ENCODE measurements at regions not wholly inside any gene's neighbourhood (a gene's known extent, or its start where the extent isn't known, plus 50 kb on each side); places are given as distances from the start of the nearest gene placed in this dataset.

- no peak for DNase-seq (ENCODE audit: low read depth)
- no peak for TF ChIP-seq CTCF (conservative IDR thresholded peaks at IDR 0.05; ENCODE audit: low read depth, low read length)
- no peak overlapping the region for H3K4me3 ChIP-seq (ENCODE audit: low read length)
Observed at GRCh38 chr2:9782197-9782719, 61.0 kb upstream of the TAF1B start.

DNA sequence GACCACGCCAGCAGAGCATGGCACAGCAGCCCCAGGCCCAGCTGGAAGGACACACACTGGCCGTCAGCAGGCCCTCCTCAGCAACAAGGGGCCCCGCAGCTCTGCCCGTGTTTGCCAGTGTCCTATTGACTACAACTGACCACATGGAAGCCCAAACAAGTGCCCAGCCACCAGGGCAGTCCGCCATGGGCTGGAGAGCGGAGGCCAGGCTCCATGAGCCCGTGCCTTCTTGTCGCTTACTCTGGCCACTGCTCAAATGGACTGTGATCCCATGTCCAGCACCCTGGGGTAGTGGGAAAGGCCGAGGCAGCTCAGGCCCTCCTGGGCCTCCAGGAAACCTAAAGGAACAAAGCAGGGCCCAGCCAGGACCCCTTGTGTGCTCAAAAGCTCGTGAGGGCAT, 53.9 kb upstream of the TAF1B start:
- no peak for TF ChIP-seq CTCF (conservative IDR thresholded peaks at IDR 0.05; ENCODE audit: low read depth, low read length)
- no peak for DNase-seq (ENCODE audit: low read depth)
- H3K4me3 ChIP-seq (ENCODE audit: low read length) = no peak overlapping the region

GRCh38 chr2:9790702-9791225, 52.5 kb upstream of the TAF1B start:
- no peak for TF ChIP-seq CTCF (conservative IDR thresholded peaks at IDR 0.05; ENCODE audit: low read depth, low read length)
- H3K4me3 ChIP-seq (ENCODE audit: low read length) = no peak overlapping the region
- no peak for DNase-seq (ENCODE audit: low read depth)

DNA sequence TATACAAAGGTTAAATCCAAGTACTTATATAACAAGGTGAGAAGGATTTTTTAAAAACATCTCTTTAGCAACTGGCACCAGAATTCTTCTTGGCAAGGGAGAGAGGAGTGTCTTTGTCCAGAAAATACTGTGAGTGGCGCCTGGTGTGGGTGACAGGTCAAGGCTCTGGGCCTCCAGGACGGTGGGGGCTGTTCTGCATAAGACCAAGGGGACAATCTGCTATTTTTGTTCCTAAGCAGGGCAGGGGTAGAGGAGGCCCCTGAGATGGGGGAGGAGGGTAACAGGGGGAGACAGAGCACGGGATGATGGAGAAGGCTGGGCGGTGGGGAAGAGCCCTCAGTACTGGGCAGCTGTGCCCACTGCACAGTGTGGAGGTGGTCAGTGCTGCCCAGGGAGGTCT, 51.6 kb upstream of the TAF1B start:
- no peak for DNase-seq (ENCODE audit: low read depth)
- no peak overlapping the region for H3K4me3 ChIP-seq (ENCODE audit: low read length)
- no peak for TF ChIP-seq CTCF (conservative IDR thresholded peaks at IDR 0.05; ENCODE audit: low read depth, low read length)

- no peak overlapping the region for H3K4me3 ChIP-seq (ENCODE audit: low read length)
- DNase-seq (ENCODE audit: low read depth) = no peak
- TF ChIP-seq CTCF (conservative IDR thresholded peaks at IDR 0.05; ENCODE audit: low read depth, low read length) = no peak
Observed at GRCh38 chr2:9793156-9793917, 49.9 kb upstream of the TAF1B start.
